C4-2B (cell line): ENCODE measurements at regions not wholly inside any gene's neighbourhood (a gene's known extent, or its start where the extent isn't known, plus 50 kb on each side); places are given as distances from the start of the nearest gene placed in this dataset.

Source experiments
- ZFX ChIP-seq: fragments of 450-650 bp; IDR thresholded peaks from 2 replicates; pipeline ENCODE4 v1.6.1; 2017
- TF ChIP-seq, protein P1 (sequence below): fragments of 450-650 bp; conservative IDR thresholded peaks from 2 replicates; pipeline ENCODE4 v1.5.1; 2017; ENCODE audit warnings: mild to moderate bottlenecking

DNA sequence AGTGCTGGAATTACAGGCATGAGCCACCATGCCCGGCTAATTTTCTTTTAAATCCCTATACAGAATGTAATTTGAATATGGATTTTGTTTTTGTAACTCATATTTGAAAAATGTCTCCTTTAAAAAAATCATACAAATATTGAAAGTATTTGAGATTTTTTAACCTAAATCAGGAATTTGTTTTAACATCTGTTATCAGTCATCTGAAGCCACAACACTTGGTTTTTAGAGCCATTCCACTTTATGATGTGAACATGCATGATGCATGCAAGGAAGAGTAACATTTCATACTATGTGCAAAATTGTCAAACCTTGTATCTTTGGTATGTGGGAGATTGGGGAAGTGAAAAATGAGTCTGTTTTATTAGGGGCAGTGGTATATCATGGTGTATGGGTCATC, 124.5 kb upstream of the AHI1 start:
- TF ChIP-seq, protein P1, sequence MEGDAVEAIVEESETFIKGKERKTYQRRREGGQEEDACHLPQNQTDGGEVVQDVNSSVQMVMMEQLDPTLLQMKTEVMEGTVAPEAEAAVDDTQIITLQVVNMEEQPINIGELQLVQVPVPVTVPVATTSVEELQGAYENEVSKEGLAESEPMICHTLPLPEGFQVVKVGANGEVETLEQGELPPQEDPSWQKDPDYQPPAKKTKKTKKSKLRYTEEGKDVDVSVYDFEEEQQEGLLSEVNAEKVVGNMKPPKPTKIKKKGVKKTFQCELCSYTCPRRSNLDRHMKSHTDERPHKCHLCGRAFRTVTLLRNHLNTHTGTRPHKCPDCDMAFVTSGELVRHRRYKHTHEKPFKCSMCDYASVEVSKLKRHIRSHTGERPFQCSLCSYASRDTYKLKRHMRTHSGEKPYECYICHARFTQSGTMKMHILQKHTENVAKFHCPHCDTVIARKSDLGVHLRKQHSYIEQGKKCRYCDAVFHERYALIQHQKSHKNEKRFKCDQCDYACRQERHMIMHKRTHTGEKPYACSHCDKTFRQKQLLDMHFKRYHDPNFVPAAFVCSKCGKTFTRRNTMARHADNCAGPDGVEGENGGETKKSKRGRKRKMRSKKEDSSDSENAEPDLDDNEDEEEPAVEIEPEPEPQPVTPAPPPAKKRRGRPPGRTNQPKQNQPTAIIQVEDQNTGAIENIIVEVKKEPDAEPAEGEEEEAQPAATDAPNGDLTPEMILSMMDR: no peak
- TF ChIP-seq ZFX: no peak
